ENCODE measurements at regions not wholly inside any gene's neighbourhood (a gene's known extent, or its start where the extent isn't known, plus 50 kb on each side); places are given as distances from the start of the nearest gene placed in this dataset.
"Not testable (repeated sequence)": the region's sequence is repeated elsewhere in the genome, so short reads cannot be mapped to it uniquely, and the experiment has no call there.

- H3K4me2 ChIP-seq (ENCODE audit: insufficient read depth, low read length) = no peak overlapping the region
- ATAC-seq (ENCODE audit: insufficient read depth, low read depth) = no peak
- H4K20me1 ChIP-seq (ENCODE audit: insufficient read depth, low read length) = no peaks in the 10 kb centered on the region
- no peak overlapping the region for H3K27ac ChIP-seq (ENCODE audit: low read length)
- no peaks in the 10 kb centered on the region for H3K27me3 ChIP-seq (ENCODE audit: insufficient read depth, low read length, poor library complexity)
- H3K79me2 ChIP-seq (ENCODE audit: insufficient read depth, low read length) = no peaks in the 10 kb centered on the region
- no peak overlapping the region for H3K4me3 ChIP-seq (ENCODE audit: low read depth in 1 of 2, low read length in 2 of 2)
- no peak for TF ChIP-seq CTCF (IDR thresholded peaks at IDR 0.05; ENCODE audit: borderline replicate concordance, extremely low read depth, low read length, poor library complexity, severe bottlenecking)
- no peak for TF ChIP-seq EZH2 (IDR thresholded peaks at IDR 0.05; ENCODE audit: borderline replicate concordance, low read depth, low read length, severe bottlenecking)
- H2AFZ ChIP-seq (ENCODE audit: low read depth, low read length) = no peak overlapping the region
- H3K4me1 ChIP-seq (ENCODE audit: insufficient read depth, low read length) = peaks cover 15% of the 10 kb centered on the region
- H3K9me3 ChIP-seq (ENCODE audit: insufficient read depth, low read length, severe bottlenecking) = no peaks in the 10 kb centered on the region
- H3K9ac ChIP-seq (ENCODE audit: low read depth, low read length) = no peak overlapping the region
- no peak for DNase-seq
- no peaks in the 10 kb centered on the region for H3K36me3 ChIP-seq (ENCODE audit: insufficient read depth, low read length)
Observed at GRCh38 chr9:73091909-73092308, 59.8 kb upstream of the ANXA1 start.

- Histone ChIP-seq H2AFZ (ENCODE audit: low read depth, low read length) (no peak overlapping the region), H3K4me1 (ENCODE audit: insufficient read depth, low read length) (peaks cover 15% of the 10 kb centered on the region), H3K9ac (ENCODE audit: low read depth, low read length) (no peak overlapping the region), H3K27ac (ENCODE audit: low read length) (no peak overlapping the region), H3K4me2 (ENCODE audit: insufficient read depth, low read length) (no peak overlapping the region), H3K9me3 (ENCODE audit: insufficient read depth, low read length, severe bottlenecking) (no peaks in the 10 kb centered on the region), H4K20me1 (ENCODE audit: insufficient read depth, low read length) (no peaks in the 10 kb centered on the region), H3K36me3 (ENCODE audit: insufficient read depth, low read length) (no peaks in the 10 kb centered on the region), H3K4me3 (ENCODE audit: low read depth in 1 of 2, low read length in 2 of 2) (no peak overlapping the region), H3K79me2 (ENCODE audit: insufficient read depth, low read length) (no peaks in the 10 kb centered on the region), H3K27me3 (ENCODE audit: insufficient read depth, low read length, poor library complexity) (no peaks in the 10 kb centered on the region)
- no peak for DNase-seq
- no peak for TF ChIP-seq EZH2 (IDR thresholded peaks at IDR 0.05; ENCODE audit: borderline replicate concordance, low read depth, low read length, severe bottlenecking)
- no peak for TF ChIP-seq CTCF (IDR thresholded peaks at IDR 0.05; ENCODE audit: borderline replicate concordance, extremely low read depth, low read length, poor library complexity, severe bottlenecking)
- no peak for ATAC-seq (ENCODE audit: insufficient read depth, low read depth)
Observed at GRCh38 chr9:73090214-73090613, 61.5 kb upstream of the ANXA1 start.

- H4K20me1 ChIP-seq (ENCODE audit: insufficient read depth, low read length) = no peaks in the 10 kb centered on the region
- H2AFZ ChIP-seq (ENCODE audit: low read depth, low read length) = no peak overlapping the region
- H3K9ac ChIP-seq (ENCODE audit: low read depth, low read length) = no peak overlapping the region
- TF ChIP-seq EZH2 (IDR thresholded peaks at IDR 0.05; ENCODE audit: borderline replicate concordance, low read depth, low read length, severe bottlenecking) = no peak
- TF ChIP-seq CTCF (IDR thresholded peaks at IDR 0.05; ENCODE audit: borderline replicate concordance, extremely low read depth, low read length, poor library complexity, severe bottlenecking) = no peak
- no peaks in the 10 kb centered on the region for H3K9me3 ChIP-seq (ENCODE audit: insufficient read depth, low read length, severe bottlenecking)
- no peaks in the 10 kb centered on the region for H3K79me2 ChIP-seq (ENCODE audit: insufficient read depth, low read length)
- no peak overlapping the region for H3K4me3 ChIP-seq (ENCODE audit: low read depth in 1 of 2, low read length in 2 of 2)
- H3K4me1 ChIP-seq (ENCODE audit: insufficient read depth, low read length) = peaks cover 13% of the 10 kb centered on the region
- H3K27ac ChIP-seq (ENCODE audit: low read length) = no peak overlapping the region
- no peaks in the 10 kb centered on the region for H3K36me3 ChIP-seq (ENCODE audit: insufficient read depth, low read length)
- ATAC-seq (ENCODE audit: insufficient read depth, low read depth) (no peak), DNase-seq (no peak)
- no peak overlapping the region for H3K4me2 ChIP-seq (ENCODE audit: insufficient read depth, low read length)
- H3K27me3 ChIP-seq (ENCODE audit: insufficient read depth, low read length, poor library complexity) = no peaks in the 10 kb centered on the region
Observed at GRCh38 chr9:73089304-73089985, 62.2 kb upstream of the ANXA1 start.

- not testable (repeated sequence) for H3K79me2 ChIP-seq (ENCODE audit: insufficient read depth, low read length); H3K4me2 ChIP-seq (ENCODE audit: insufficient read depth, low read length); H3K27ac ChIP-seq (ENCODE audit: low read length); H3K9ac ChIP-seq (ENCODE audit: low read depth, low read length); H3K36me3 ChIP-seq (ENCODE audit: insufficient read depth, low read length); H3K9me3 ChIP-seq (ENCODE audit: insufficient read depth, low read length, severe bottlenecking); H2AFZ ChIP-seq (ENCODE audit: low read depth, low read length); ATAC-seq (ENCODE audit: insufficient read depth, low read depth); DNase-seq; H4K20me1 ChIP-seq (ENCODE audit: insufficient read depth, low read length); H3K27me3 ChIP-seq (ENCODE audit: insufficient read depth, low read length, poor library complexity); H3K4me3 ChIP-seq (ENCODE audit: low read depth in 1 of 2, low read length in 2 of 2); H3K4me1 ChIP-seq (ENCODE audit: insufficient read depth, low read length)
Observed at GRCh38 chr9:73087876-73088275, 63.8 kb upstream of the ANXA1 start.

All from DND-41 (cell line).